Fibroblast of skin of right quadriceps (primary cell): ENCODE measurements at regions not wholly inside any gene's neighbourhood (a gene's known extent, or its start where the extent isn't known, plus 50 kb on each side); places are given as distances from the start of the nearest gene placed in this dataset.
"Not testable (repeated sequence)": the region's sequence is repeated elsewhere in the genome, so short reads cannot be mapped to it uniquely, and the experiment has no call there.

Source experiments
- DNase-seq: peaks from one replicate; pipeline ENCODE4 v3.0.0-alpha.2; 2013

GRCh38 chr22:47497666-47498065, 735.2 kb downstream of the TBC1D22A start:
- no peak for DNase-seq

GRCh38 chr22:47495110-47495509, 732.7 kb downstream of the TBC1D22A start:
- no peak for DNase-seq

GRCh38 chr22:47488131-47488530, 725.7 kb downstream of the TBC1D22A start:
- DNase-seq: not testable (repeated sequence)

GRCh38 chr22:47486569-47487312, 724.3 kb downstream of the TBC1D22A start:
- DNase-seq: no peak

- DNase-seq: no peak
These were observed 722.6 kb downstream of the TBC1D22A start for GRCh38 chr22:47484960-47485569.

GRCh38 chr22:47476231-47476630, 713.8 kb downstream of the TBC1D22A start:
- no peak for DNase-seq

- no peak for DNase-seq
These were observed 712.4 kb downstream of the TBC1D22A start for GRCh38 chr22:47474895-47475294.

- no peak for DNase-seq
These were observed 712.0 kb downstream of the TBC1D22A start for GRCh38 chr22:47474464-47474863.

GRCh38 chr22:47472636-47473035, 710.2 kb downstream of the TBC1D22A start:
- no peak for DNase-seq

- DNase-seq: no peak
These were observed 709.0 kb downstream of the TBC1D22A start for GRCh38 chr22:47471406-47471805.

- DNase-seq: no peak
These were observed 703.4 kb downstream of the TBC1D22A start for GRCh38 chr22:47465809-47466208.

GRCh38 chr22:47465222-47465621, 702.8 kb downstream of the TBC1D22A start:
- no peak for DNase-seq

GRCh38 chr22:47463220-47463619, 700.8 kb downstream of the TBC1D22A start:
- no peak for DNase-seq

GRCh38 chr22:47460861-47461260, 698.4 kb downstream of the TBC1D22A start:
- DNase-seq: no peak

- DNase-seq: no peak
These were observed 697.7 kb downstream of the TBC1D22A start for GRCh38 chr22:47460176-47460575.

- no peak for DNase-seq
These were observed 695.9 kb downstream of the TBC1D22A start for GRCh38 chr22:47458348-47458747.

- DNase-seq: no peak
These were observed 695.3 kb downstream of the TBC1D22A start for GRCh38 chr22:47457509-47458300.

- DNase-seq: no peak
These were observed 694.6 kb downstream of the TBC1D22A start for GRCh38 chr22:47457021-47457420.

- DNase-seq: no peak
These were observed 693.6 kb downstream of the TBC1D22A start for GRCh38 chr22:47456031-47456430.

- DNase-seq: no peak
These were observed 690.6 kb downstream of the TBC1D22A start for GRCh38 chr22:47453049-47453448.

GRCh38 chr22:47452184-47452583, 689.7 kb downstream of the TBC1D22A start:
- no peak for DNase-seq

GRCh38 chr22:47450876-47451475, 688.5 kb downstream of the TBC1D22A start:
- DNase-seq: no peak

GRCh38 chr22:47449508-47450270, 687.2 kb downstream of the TBC1D22A start:
- DNase-seq: no peak
